ENCODE measurements at regions not wholly inside any gene's neighbourhood (a gene's known extent, or its start where the extent isn't known, plus 50 kb on each side); places are given as distances from the start of the nearest gene placed in this dataset.

GRCh38 chr18:55906536-55906935, 318.5 kb upstream of the TCF4 start:
- H3K4me1 ChIP-seq (ENCODE audit: control insufficient read depth, insufficient read depth, low read length), result no peaks in the 10 kb centered on the region
- DNase-seq (ENCODE audit: low read depth, low spot score) (no peak), ATAC-seq (no peak)
- H3K36me3 ChIP-seq (ENCODE audit: control insufficient read depth, insufficient read depth, low read length), result no peaks in the 10 kb centered on the region
- H3K9me3 ChIP-seq (ENCODE audit: control insufficient read depth, insufficient read depth, low read depth, low read length), result no peaks in the 10 kb centered on the region
- in situ Hi-C loops (cut with HindIII; ENCODE audit: low pct_unique_long_range_greater_than_20kb, low sequenced_read_pairs) (no loop called here), intact Hi-C loops (cut with micrococcal nuclease; ENCODE audit: unreplicated experiment) (no loop called here)
- TF ChIP-seq SIN3A (IDR thresholded peaks at IDR 0.05; ENCODE audit: borderline replicate concordance, insufficient read depth, low read depth, low read length), result no peak
- TF ChIP-seq, protein P1, sequence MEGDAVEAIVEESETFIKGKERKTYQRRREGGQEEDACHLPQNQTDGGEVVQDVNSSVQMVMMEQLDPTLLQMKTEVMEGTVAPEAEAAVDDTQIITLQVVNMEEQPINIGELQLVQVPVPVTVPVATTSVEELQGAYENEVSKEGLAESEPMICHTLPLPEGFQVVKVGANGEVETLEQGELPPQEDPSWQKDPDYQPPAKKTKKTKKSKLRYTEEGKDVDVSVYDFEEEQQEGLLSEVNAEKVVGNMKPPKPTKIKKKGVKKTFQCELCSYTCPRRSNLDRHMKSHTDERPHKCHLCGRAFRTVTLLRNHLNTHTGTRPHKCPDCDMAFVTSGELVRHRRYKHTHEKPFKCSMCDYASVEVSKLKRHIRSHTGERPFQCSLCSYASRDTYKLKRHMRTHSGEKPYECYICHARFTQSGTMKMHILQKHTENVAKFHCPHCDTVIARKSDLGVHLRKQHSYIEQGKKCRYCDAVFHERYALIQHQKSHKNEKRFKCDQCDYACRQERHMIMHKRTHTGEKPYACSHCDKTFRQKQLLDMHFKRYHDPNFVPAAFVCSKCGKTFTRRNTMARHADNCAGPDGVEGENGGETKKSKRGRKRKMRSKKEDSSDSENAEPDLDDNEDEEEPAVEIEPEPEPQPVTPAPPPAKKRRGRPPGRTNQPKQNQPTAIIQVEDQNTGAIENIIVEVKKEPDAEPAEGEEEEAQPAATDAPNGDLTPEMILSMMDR (IDR thresholded peaks at IDR 0.05), result no peak
- no peak for TF ChIP-seq TCF7L2 (IDR thresholded peaks at IDR 0.05; ENCODE audit: low read depth, low read length)
- TF ChIP-seq POLR2AphosphoS5 (IDR thresholded peaks at IDR 0.05; ENCODE audit: low read depth, low read length), result no peak
- TF ChIP-seq, protein P2, sequence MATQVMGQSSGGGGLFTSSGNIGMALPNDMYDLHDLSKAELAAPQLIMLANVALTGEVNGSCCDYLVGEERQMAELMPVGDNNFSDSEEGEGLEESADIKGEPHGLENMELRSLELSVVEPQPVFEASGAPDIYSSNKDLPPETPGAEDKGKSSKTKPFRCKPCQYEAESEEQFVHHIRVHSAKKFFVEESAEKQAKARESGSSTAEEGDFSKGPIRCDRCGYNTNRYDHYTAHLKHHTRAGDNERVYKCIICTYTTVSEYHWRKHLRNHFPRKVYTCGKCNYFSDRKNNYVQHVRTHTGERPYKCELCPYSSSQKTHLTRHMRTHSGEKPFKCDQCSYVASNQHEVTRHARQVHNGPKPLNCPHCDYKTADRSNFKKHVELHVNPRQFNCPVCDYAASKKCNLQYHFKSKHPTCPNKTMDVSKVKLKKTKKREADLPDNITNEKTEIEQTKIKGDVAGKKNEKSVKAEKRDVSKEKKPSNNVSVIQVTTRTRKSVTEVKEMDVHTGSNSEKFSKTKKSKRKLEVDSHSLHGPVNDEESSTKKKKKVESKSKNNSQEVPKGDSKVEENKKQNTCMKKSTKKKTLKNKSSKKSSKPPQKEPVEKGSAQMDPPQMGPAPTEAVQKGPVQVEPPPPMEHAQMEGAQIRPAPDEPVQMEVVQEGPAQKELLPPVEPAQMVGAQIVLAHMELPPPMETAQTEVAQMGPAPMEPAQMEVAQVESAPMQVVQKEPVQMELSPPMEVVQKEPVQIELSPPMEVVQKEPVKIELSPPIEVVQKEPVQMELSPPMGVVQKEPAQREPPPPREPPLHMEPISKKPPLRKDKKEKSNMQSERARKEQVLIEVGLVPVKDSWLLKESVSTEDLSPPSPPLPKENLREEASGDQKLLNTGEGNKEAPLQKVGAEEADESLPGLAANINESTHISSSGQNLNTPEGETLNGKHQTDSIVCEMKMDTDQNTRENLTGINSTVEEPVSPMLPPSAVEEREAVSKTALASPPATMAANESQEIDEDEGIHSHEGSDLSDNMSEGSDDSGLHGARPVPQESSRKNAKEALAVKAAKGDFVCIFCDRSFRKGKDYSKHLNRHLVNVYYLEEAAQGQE (IDR thresholded peaks at IDR 0.05; ENCODE audit: insufficient read depth in 1 of 2, low read depth in 2 of 2, low read length in 1 of 2), result no peak
- no peak overlapping the region for H3K27ac ChIP-seq (ENCODE audit: low read length)
- ChIA-PET CTCF (no interaction called here), POLR2A (no interaction called here)
- BruUV-seq (replicated peaks), result no TSS peak
- H3K27me3 ChIP-seq (ENCODE audit: control insufficient read depth, insufficient read depth, low read length), result no peaks in the 10 kb centered on the region
- no peak overlapping the region for H3K4me3 ChIP-seq (ENCODE audit: low read depth in 2 of 2, low read length in 2 of 2)

DNA sequence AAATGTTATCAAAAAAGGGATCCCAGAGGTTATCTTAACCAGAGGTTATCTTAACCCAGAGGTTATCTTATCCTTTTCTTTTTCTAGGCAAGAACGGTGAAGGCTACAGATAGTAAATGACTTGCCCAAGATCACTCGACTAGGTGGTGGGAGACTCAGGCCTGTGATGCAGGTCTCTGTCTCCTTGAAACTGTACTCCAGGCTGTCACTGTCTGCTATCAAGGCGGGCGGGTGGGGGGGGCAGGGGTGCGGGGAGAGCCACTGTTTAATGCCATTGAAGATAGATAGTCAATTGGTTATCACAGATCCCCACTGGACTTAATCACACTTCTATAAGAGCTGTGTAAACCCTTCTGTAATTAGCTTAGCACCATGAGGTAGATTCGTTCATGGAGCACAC, 315.9 kb upstream of the TCF4 start:
- intact Hi-C loops (cut with micrococcal nuclease; ENCODE audit: unreplicated experiment), result no loop called here
- Histone ChIP-seq H3K36me3 (ENCODE audit: control insufficient read depth, insufficient read depth, low read length) (no peaks in the 10 kb centered on the region), H3K4me1 (ENCODE audit: control insufficient read depth, insufficient read depth, low read length) (no peaks in the 10 kb centered on the region), H3K9me3 (ENCODE audit: control insufficient read depth, insufficient read depth, low read depth, low read length) (no peaks in the 10 kb centered on the region), H3K27ac (ENCODE audit: low read length) (no peak overlapping the region), H3K4me3 (ENCODE audit: low read depth in 2 of 2, low read length in 2 of 2) (no peak overlapping the region), H3K27me3 (ENCODE audit: control insufficient read depth, insufficient read depth, low read length) (no peaks in the 10 kb centered on the region)
- BruUV-seq (replicated peaks), result no TSS peak
- no peak for ATAC-seq
- in situ Hi-C loops (cut with HindIII; ENCODE audit: low pct_unique_long_range_greater_than_20kb, low sequenced_read_pairs), result no loop called here
- ChIA-PET CTCF (no interaction called here), POLR2A (no interaction called here)
- no peak for DNase-seq (ENCODE audit: low read depth, low spot score)
- TF ChIP-seq POLR2AphosphoS5 (IDR thresholded peaks at IDR 0.05; ENCODE audit: low read depth, low read length), result no peak
- TF ChIP-seq TCF7L2 (IDR thresholded peaks at IDR 0.05; ENCODE audit: low read depth, low read length), result no peak
- no peak for TF ChIP-seq SIN3A (IDR thresholded peaks at IDR 0.05; ENCODE audit: borderline replicate concordance, insufficient read depth, low read depth, low read length)
- TF ChIP-seq, protein P1 (IDR thresholded peaks at IDR 0.05), result no peak
- TF ChIP-seq, protein P2 (IDR thresholded peaks at IDR 0.05; ENCODE audit: insufficient read depth in 1 of 2, low read depth in 2 of 2, low read length in 1 of 2), result no peak

All from Panc1 (cell line).